GM23338 (cell line): ENCODE measurements at regions not wholly inside any gene's neighbourhood (a gene's known extent, or its start where the extent isn't known, plus 50 kb on each side); places are given as distances from the start of the nearest gene placed in this dataset.

Experiments
- ATAC-seq: fragments of 200-7000 bp; cut with Tn5 transposase; 3 replicates; pipeline ENCODE4 v1.9.1; 2020
- DNase-seq: peaks from one replicate; pipeline ENCODE4 v3.0.0-alpha.2; 2015; ENCODE audit warnings: low spot score
- H2AFZ ChIP-seq: fragments of 200-600 bp; sonication (generic); 2 replicates; pipeline ENCODE4 v1.8.0; 2016; ENCODE audit warnings: antibody characterized with exemption, mild to moderate bottlenecking, moderate library complexity
- H3F3A ChIP-seq: fragments of 200-600 bp; sonication (generic); replicated peaks from 2 replicates; pipeline ENCODE4 v1.8.0; 2017; ENCODE audit warnings: antibody characterized with exemption, mixed run types, low read depth
- H3K27ac ChIP-seq: fragments of 200-600 bp; sonication (generic); 2 replicates; pipeline ENCODE4 v1.6.1; 2016; ENCODE audit warnings: low read depth
- H3K27me3 ChIP-seq: fragments of 200-600 bp; sonication (generic); 2 replicates; pipeline ENCODE4 v1.8.0; 2016; ENCODE audit warnings: mild to moderate bottlenecking, mixed run types, moderate library complexity; ENCODE audit not compliant: insufficient read depth
- H3K36me3 ChIP-seq: fragments of 200-600 bp; sonication (generic); 2 replicates; pipeline ENCODE4 v1.8.0; 2016; ENCODE audit warnings: mild to moderate bottlenecking; ENCODE audit not compliant: insufficient read depth
- H3K4me1 ChIP-seq: fragments of 200-600 bp; sonication (generic); 2 replicates; pipeline ENCODE4 v1.8.0; 2016; ENCODE audit warnings: mild to moderate bottlenecking, moderate library complexity; ENCODE audit not compliant: insufficient read depth
- H3K4me2 ChIP-seq: fragments of 200-600 bp; sonication (generic); 2 replicates; pipeline ENCODE4 v1.7.1; 2017; ENCODE audit warnings: mixed run types
- H3K4me3 ChIP-seq: fragments of 200-600 bp; sonication (generic); 2 replicates; pipeline ENCODE4 v1.6.1; 2016; ENCODE audit warnings: mixed run types
- H3K79me2 ChIP-seq: fragments of 200-600 bp; sonication (generic); replicated peaks from 2 replicates; pipeline ENCODE4 v1.8.0; 2017; ENCODE audit warnings: mild to moderate bottlenecking; ENCODE audit not compliant: insufficient read depth
- H3K9me2 ChIP-seq: fragments of 200-600 bp; sonication (generic); 2 replicates; pipeline ENCODE4 v1.8.0; 2017; ENCODE audit not compliant: insufficient read depth
- H4K20me1 ChIP-seq: fragments of 200-600 bp; sonication (generic); replicated peaks from 2 replicates; pipeline ENCODE4 v1.8.0; 2017; ENCODE audit warnings: mild to moderate bottlenecking; ENCODE audit not compliant: insufficient read depth
- H3K27ac Mint-ChIP-seq: 2 replicates; pipeline ENCODE4 v1.8.0; 2020; ENCODE audit warnings: inconsistent platforms, mild to moderate bottlenecking, moderate library complexity, mixed read lengths
- H3K27me3 Mint-ChIP-seq: 3 replicates; pipeline ENCODE4 v1.8.0; 2022; ENCODE audit warnings: low read depth, mild to moderate bottlenecking, moderate library complexity, mixed read lengths, inconsistent platforms; ENCODE audit not compliant: insufficient read depth, poor library complexity
- H3K36me3 Mint-ChIP-seq: 3 replicates; pipeline ENCODE4 v1.8.0; 2021; ENCODE audit warnings: low read depth, mild to moderate bottlenecking, inconsistent platforms, moderate library complexity, mixed read lengths
- H3K4me1 Mint-ChIP-seq: 3 replicates; pipeline ENCODE4 v1.8.0; 2020; ENCODE audit warnings: mild to moderate bottlenecking, inconsistent platforms, mixed read lengths
- H3K4me3 Mint-ChIP-seq: 3 replicates; pipeline ENCODE4 v1.8.0; 2021; ENCODE audit warnings: moderate library complexity, mild to moderate bottlenecking, inconsistent platforms, mixed read lengths
- H3K9me3 Mint-ChIP-seq: 3 replicates; pipeline ENCODE4 v1.8.0; 2020; ENCODE audit warnings: moderate library complexity, mild to moderate bottlenecking, inconsistent platforms, mixed read lengths
- CTCF ChIP-seq, 2 experiments: fragments of 200-600 bp in 1 of 2; sonication (generic) in 1 of 2; conservative IDR thresholded peaks; 2 replicates each; pipeline versions ENCODE4 v1.5.1 to v1.6.1; 2016 to 2017; ENCODE audit warnings: antibody characterized with exemption in 2 of 2, low read depth in 2 of 2, mild to moderate bottlenecking in 2 of 2, moderate library complexity in 1 of 2
- ETS1 ChIP-seq: IDR thresholded peaks from 2 replicates; pipeline ENCODE4 v1.6.1; 2016; ENCODE audit warnings: antibody characterized with exemption
- EZH2 ChIP-seq: fragments of 200-600 bp; sonication (generic); IDR thresholded peaks from one replicate; pipeline ENCODE4 v1.8.0; 2017; ENCODE audit warnings: antibody characterized with exemption, mild to moderate bottlenecking, low read depth; ENCODE audit not compliant: unreplicated experiment
- EZH2phosphoT487 ChIP-seq: fragments of 200-600 bp; sonication (generic); IDR thresholded peaks from one replicate; pipeline ENCODE4 v1.8.1; 2018; ENCODE audit warnings: antibody characterized with exemption; ENCODE audit not compliant: unreplicated experiment
- NANOG ChIP-seq: IDR thresholded peaks from 2 replicates; pipeline ENCODE4 v1.6.1; 2016; ENCODE audit warnings: antibody characterized with exemption, borderline replicate concordance
- POLR2AphosphoS5 ChIP-seq: IDR thresholded peaks from 2 replicates; pipeline ENCODE4 v1.6.1; 2016; ENCODE audit warnings: antibody characterized with exemption, low read depth
- REST ChIP-seq: IDR thresholded peaks from one replicate; pipeline ENCODE4 v1.6.1; 2018; ENCODE audit warnings: antibody characterized with exemption; ENCODE audit not compliant: unreplicated experiment
- STAT1 ChIP-seq: IDR thresholded peaks from one replicate; pipeline ENCODE4 v1.6.1; 2016; ENCODE audit warnings: antibody characterized with exemption; ENCODE audit not compliant: unreplicated experiment
- ZNF331 ChIP-seq: fragments of 250-450 bp; sonication (Bioruptor Pico); IDR thresholded peaks from 2 replicates; pipeline ENCODE4 v1.5.0; 2020; ENCODE audit warnings: low read depth, mild to moderate bottlenecking, moderate library complexity
- ZNF462 ChIP-seq: fragments of 250-450 bp; sonication (Bioruptor Pico); IDR thresholded peaks from 2 replicates; pipeline ENCODE4 v1.5.0; 2020; ENCODE audit warnings: mild to moderate bottlenecking, moderate library complexity

- H4K20me1 ChIP-seq, result no peaks in the 10 kb centered on the region
- Mint-ChIP-seq H3K4me1 (peaks cover 2% of the 10 kb centered on the region; the same call in 1 of the 3 replicates), H3K36me3 (peaks cover 4% of the 10 kb centered on the region; the same call in 1 of the 3 replicates), H3K9me3 (peaks cover 5% of the 10 kb centered on the region; the same call in 2 of the 3 replicates), H3K27ac (no peak overlapping the region), H3K4me3 (no peak overlapping the region), H3K27me3 (no peaks in the 10 kb centered on the region)
- ATAC-seq (no peak), DNase-seq (no peak)
- no peaks in the 10 kb centered on the region for H3K36me3 ChIP-seq
- H3K4me1 ChIP-seq, result no peaks in the 10 kb centered on the region
- H3F3A ChIP-seq, result no peaks in the 10 kb centered on the region
- no peak overlapping the region for H3K27ac ChIP-seq
- TF ChIP-seq EZH2phosphoT487 (no peak), NANOG (no peak), EZH2 (no peak), CTCF (conservative IDR thresholded peaks at IDR 0.05; ENCODE audit: low read depth in 2 of 2) (no peak), STAT1 (no peak), ZNF462 (CRISPR knock-in tag) (no peak), ETS1 (no peak), POLR2AphosphoS5 (no peak), ZNF331 (CRISPR knock-in tag) (no peak), REST (no peak)
- H3K27me3 ChIP-seq, result no peaks in the 10 kb centered on the region
- H3K4me2 ChIP-seq, result no peak overlapping the region
- no peak overlapping the region for H3K4me3 ChIP-seq
- H3K79me2 ChIP-seq, result no peaks in the 10 kb centered on the region
- H2AFZ ChIP-seq, result no peak overlapping the region
- no peaks in the 10 kb centered on the region for H3K9me2 ChIP-seq
Measured at GRCh38 chr1:82106672-82107071, 305.9 kb downstream of the ADGRL2 start.
